Sigmoid colon (tissue), 4 donors: ENCODE measurements at regions not wholly inside any gene's neighbourhood (a gene's known extent, or its start where the extent isn't known, plus 50 kb on each side); places are given as distances from the start of the nearest gene placed in this dataset.

ENCODE experiments used
- CTCF ChIP-seq, 4 experiments: fragments of 450-650 bp in 3 of 4; fragments of 200-600 bp in 1 of 4; IDR thresholded peaks; one replicate each; pipeline ENCODE4 v1.5.1; 2016 to 2019; ENCODE audit warnings: antibody characterized with exemption in 4 of 4, mild to moderate bottlenecking in 3 of 4, moderate library complexity in 2 of 4
- EP300 ChIP-seq, 4 donors: sonication (generic); formaldehyde crosslinking; IDR thresholded peaks; one replicate each; pipeline ENCODE4 v1.6.1; 2017; ENCODE audit warnings: antibody characterized with exemption in 4 of 4
- POLR2AphosphoS5 ChIP-seq, 4 donors: sonication (generic); formaldehyde crosslinking; IDR thresholded peaks; one replicate each; pipeline ENCODE4 v1.6.1; 2017; ENCODE audit warnings: antibody characterized with exemption in 4 of 4

GRCh38 chr18:35904389-35905037, 68.0 kb upstream of the RMP24 start:
- no peak for TF ChIP-seq CTCF (IDR thresholded peaks at IDR 0.05)
- TF ChIP-seq EP300 (IDR thresholded peaks at IDR 0.05), result no peak
- TF ChIP-seq POLR2AphosphoS5 (IDR thresholded peaks at IDR 0.05), result no peak
